ENCODE measurements at regions not wholly inside any gene's neighbourhood (a gene's known extent, or its start where the extent isn't known, plus 50 kb on each side); places are given as distances from the start of the nearest gene placed in this dataset.
A peak's percentile ranks its signal among the peaks of the same experiment; 100 is the strongest.

DNA sequence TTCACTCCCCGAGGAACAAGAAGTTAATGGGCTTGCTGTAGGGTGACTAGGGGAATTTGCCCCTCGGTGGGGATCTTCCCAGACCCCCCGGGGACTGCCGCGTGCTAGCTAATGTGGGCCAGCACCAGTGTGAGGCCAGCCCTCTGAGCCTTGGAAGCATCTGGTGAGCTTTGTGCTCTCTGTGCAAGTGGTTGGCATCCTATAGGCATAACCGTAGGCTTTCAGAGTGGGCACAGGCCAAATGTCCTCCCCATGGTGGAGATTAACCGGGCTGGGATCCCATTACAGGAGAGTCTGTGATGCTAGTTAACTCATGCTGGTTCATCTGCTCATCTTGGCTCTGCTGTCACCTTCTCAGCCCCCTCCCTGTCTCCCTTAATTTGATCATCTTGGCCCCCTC lies 125.7 kb downstream of the TRIM29 start:
- no peak for DNase-seq

DNA sequence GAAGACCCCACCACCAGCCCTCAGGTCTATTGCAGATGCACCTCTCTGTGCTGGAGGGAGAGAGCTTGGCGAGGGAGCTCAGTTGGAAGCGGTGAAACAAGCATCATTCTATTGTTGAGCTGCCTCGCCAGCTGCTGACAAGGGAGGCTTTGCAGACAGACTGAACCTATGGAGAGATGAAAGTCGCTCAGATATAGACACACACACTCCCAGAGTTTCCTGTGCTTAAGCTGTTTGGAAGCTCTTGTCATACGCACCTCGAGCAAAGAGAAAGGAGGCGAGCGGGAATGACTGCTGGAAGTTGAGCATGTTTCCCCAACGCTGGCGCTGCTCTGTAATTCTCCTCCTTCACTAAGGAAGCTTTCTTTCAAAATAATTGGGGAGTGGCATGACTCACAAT lies 126.1 kb downstream of the TRIM29 start:
- no peak for DNase-seq

DNA sequence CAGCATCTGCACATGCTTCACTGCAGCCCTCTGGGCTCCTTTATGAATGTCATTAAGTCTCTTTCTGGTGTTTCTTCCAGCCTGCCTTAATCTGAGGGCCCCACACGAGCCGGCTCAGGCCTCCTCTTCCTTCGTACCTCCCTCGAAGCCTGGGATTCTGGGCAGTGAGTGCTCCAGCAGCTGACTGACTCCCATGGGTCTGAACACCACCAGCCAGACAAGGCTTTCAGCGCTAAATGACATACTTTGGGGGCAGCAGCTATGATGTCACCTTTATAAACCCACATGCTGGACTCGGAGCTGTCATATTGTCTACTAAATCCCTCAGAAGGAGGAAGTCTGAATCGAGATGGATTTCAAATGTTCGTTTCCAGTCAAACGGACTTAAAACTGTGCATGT lies 127.1 kb downstream of the TRIM29 start:
- no peak for DNase-seq

DNA sequence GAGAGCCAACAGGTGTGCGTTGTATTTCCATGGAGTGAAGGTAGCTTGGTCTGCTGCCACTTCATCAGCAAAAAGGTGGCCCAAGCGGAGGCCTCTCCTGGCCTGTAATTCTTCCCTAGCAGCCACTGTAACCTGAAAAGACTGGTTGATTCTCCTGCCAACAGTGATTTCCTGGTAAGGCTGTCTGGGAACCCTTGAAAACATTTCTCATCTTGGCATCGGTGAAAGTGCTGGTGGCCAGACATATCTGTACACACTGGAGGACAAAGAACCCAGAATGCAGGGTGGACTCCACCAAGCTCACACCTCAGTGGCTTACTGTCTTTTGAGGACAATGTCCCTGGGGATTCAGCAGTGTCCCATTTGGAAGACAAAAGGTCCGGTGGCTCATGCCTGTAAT lies 128.0 kb downstream of the TRIM29 start:
- no peak for DNase-seq

DNA sequence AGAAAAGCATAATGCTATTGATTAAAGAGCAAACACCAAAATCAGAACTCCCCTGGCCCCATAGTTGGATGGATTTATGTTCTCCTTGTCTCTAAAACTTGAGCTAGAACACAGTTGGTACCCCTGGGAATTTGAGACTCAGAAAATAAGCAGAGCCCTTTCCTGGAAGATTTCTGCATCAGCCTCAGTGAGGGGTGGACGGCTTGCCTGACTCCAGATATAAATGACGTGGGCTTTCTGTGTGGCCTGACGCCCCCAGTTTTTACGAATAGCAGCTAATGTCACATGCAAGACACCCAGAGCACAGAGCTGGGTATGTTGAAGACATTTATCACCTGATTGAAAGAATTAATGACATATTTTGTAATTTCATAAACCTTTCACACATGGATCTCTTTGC lies 130.8 kb downstream of the TRIM29 start:
- no peak for DNase-seq

DNA sequence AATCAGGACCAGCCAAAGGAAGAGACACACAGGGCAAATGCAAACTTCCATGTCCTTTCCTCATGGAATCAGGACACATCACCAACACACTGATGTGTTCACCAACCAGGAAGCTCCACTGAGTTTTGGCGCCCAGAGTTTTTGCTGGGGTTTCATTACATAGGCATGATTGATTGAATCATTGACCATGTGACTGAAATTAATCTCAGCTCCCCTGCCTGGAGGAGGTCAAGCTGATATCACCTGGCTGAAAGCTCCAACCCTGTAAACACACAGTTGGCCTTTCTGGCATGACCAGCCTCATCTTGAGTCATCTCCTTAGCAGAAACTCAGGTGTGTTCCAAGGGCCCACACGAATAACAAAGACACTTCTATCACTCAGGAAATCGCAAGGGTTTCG lies 133.2 kb downstream of the TRIM29 start:
- DNase-seq: no peak

DNA sequence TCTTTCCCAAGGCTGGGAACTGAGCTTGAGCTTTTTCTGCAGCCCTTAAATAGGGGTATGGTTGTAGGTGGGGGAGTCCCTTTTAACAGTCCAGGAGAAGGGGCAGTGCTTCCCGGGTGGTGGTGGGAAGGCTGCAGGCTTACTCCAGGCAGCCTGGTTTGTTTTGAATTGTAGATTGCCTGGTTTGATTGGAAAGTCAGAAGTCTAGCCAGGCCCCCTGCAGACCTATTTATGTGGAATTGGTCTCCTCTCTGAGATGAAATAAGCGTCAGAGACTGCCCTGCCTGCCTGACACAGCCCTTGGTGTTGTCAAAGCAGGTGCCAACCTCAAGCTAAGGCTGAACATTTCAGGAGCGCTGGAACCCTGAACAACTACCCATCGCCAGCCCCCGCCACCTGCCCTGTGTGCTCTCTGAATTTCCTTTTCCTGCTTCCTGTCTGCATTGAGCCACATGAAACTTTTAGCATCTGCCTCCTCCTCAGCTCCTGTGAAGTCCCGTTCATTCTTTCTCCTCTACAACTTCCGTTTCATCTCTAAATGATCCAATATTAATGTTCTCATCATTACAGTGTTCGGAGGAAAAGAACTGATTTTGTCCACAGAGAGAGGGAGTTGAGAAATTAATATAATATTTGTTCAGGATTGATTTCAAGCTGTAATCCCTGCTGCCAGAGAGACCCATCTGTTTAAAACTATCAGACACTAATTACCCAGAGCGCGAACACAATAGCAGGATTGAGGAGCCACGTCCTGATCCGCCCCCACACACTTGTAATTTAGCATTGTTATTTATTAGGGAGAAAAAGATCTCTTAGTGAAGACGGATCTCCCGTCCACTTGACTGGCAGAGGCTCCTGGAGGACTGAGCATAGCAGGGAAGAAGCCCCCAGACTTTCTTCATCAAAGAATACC lies 136.5 kb downstream of the TRIM29 start:
- peak; percentile 84 for DNase-seq

DNA sequence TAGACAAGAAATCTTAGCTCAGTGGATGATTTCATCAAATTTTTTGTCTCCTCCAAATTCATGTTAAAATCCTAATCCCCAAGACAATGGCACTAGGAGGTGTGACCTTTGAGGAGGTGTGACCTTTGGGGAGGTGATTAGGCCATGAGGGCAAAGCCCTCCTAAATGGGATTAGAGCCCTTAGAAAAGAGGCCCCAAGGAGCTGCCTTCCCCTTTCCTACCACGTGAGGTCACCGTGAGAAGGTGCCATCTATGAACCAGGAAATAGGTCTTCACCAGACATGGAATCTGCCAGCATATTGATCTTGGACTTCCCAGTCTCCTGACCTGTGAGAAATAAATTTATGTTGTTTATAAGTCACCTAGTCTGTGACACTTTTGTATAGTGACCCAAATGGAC lies 138.7 kb downstream of the TRIM29 start:
- DNase-seq: no peak

DNA sequence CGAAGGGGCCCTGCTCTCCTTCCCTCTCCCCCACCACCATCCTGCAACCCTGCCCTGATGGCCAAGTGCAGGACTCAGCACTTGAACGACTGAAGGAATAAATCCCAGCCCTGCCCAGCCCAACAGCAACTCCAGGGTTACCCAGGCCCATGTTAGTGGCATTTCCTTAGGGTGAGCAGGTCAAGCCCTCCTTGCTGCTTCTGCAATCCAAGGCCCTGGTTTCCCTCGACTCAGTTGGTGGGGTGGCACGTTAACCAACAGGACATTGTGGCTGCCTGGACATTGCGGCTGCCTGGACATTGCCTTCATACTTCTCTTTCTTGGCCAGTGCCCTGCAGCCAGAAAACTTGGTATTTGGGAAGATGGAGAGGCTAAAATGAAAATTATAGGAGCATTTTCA lies 141.4 kb downstream of the TRIM29 start:
- DNase-seq: no peak

DNA sequence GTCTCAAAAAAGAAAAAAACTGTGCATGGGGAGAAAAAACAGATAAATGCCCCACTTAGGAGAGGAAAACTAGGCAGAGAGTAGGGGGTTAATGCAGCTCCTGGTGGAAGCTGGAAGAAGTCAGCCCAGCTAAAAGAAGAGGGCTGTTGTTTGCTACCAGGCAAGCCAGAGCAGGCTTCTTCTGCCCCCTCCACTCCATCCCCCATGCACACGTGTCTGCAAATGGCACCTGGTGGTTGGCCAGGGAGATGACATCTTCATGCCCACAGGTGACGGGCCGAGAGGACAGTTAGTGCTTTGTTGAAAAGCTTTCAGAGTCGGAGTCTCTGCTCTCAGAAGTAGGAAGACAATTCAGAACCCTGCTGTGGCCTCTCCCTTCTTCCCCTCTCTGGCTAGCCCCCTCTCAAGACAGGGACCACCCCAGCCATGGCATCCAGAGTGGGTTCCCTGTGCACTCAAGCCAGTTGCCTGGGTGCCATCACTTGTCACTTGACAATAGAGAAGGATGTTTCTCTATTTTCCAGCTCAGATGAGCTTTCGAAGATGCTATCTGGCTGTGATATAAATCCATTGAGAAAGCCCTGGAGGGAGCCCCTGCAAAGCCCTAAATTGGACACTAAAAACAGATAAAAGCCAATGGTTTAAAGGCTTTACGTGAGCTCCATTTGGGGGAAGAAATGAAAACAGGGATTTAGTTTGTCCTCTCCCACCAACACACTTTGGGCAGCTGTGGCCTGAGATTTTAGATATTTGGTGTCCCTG lies 142.0 kb downstream of the TRIM29 start:
- no peak for DNase-seq

DNA sequence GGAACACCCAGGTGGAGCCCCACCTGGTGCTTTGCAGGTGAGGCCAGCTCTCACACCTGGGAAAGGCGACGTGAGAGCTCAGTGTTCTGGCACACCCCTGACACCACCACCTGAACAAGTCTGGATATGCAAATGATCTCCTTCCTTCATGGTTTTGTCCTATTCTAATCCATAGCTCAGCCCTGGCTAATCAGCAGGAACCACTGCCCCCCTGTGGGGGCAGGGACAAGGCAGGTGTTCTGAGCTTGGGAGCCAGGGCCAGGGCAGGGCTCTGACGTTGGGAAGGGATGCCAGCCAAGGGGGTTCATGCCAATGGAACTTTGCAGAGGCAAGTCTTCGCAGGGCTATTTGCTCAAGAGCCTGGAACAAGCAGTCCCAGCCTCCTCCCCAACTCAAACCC lies 144.2 kb downstream of the TRIM29 start:
- DNase-seq: no peak

DNA sequence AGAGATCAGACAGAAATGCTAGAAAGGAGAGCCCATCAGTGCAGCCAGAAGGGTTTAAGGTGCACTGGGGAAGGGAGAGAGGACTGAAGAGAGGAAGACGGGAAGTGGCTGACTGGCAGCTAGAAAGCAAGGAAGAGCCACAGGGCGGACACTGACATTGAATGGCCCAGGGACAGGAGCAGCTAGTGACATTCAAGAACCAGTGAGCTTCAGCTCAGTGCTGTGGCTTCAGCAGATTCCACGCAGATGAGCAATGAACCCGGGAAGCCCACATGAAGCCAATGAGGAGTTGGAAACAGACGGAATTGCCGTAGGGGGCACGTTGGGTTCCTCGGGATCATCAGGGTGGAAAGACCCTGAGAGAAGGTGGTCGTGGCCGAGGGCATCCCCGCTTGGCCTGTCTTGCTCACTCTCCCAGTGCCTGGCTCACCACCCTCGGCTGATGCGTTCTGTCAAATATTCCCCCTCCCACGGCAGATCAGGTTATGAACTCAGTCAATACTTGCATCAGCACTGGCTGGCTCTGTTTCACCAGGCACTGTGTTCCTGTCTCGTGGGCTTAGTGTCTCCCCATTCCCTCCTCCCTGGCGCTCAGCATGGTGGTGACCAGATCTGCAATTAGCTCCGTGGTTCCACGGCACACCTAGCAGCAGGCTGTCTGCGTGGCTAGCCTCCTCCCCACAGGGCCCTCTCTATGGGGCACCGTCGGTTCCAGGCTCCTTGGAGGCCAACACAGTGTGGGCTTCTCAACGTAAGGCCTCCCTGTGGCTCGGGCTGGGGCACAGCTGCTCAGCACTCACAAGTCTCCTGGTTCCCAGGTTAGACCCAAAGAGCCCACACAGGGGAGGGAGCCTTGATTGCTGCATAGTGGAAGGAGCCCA lies 145.5 kb downstream of the TRIM29 start:
- DNase-seq: no peak

DNA sequence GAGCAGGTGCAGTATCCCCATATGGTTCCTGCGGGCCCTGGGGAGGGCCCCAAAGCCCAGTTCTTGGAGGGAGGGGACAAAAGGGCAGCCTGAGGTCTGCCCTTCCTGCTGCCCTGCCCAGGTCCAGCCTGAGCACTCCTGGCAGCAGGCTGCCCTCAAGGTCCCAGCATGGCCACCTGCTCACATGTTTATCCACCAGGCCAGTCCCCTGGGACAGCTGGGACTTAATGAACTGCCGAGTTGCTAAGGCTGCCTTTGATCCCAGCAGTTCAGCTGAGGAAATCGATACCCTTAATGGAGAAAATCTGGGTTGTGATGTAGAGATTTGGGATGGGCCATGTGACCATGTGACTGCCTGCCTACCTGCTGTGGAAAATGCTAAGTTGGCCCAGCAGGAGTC lies 146.2 kb downstream of the TRIM29 start:
- no peak for DNase-seq

DNA sequence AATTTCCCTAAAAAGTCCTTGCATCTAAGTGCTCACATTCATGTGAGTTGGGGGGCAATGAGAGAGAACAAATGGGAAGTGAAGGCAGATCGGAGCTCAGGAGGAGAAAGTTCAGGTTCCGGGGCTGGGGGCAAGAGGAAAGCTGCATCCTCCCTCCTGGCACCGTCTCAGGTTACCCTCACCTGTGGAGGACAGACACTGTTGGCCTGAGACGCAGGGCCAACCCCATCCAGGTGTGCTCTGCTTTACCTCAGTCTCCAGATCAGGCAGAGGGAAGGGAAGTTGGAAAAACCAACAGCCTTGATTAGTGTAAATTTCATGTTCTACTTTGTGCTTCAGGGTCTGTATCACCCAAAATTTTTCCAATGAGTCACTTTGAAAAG lies 146.9 kb downstream of the TRIM29 start:
- no peak for DNase-seq

DNA sequence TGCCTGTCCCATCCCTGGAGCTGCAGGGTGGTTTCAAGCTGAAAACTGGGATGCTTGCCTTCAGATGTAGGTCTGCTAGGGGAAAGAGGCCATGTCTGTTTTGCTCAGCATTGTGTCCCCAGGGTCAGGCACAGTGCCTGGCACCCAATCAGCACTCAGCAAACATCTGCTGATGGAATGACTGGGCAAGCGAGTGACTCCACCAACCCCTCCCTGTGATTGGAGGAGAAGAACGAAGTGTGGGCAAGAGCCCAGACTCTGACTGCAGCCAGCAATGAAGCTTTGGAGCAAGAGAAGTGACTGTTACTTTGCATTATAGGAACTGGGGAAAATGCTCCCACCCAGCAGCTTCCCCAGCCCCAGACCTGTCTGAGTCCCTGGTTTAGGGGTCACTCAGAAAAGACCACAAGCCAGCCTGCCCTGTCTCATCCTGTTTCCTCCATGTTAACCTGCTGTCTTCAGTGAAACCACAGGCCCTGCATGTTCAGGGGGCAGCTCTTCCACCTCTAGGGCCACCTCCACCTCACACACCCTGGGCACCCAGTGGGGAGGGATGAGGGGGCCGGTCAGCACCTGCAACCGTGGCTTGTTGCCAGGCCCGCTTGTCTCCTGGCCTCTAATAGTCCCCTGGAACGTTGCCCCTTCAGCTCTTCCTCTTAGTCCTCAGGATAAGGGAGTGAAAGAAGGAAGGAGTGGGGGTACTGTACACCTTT lies 147.4 kb downstream of the TRIM29 start:
- no peak for DNase-seq

DNA sequence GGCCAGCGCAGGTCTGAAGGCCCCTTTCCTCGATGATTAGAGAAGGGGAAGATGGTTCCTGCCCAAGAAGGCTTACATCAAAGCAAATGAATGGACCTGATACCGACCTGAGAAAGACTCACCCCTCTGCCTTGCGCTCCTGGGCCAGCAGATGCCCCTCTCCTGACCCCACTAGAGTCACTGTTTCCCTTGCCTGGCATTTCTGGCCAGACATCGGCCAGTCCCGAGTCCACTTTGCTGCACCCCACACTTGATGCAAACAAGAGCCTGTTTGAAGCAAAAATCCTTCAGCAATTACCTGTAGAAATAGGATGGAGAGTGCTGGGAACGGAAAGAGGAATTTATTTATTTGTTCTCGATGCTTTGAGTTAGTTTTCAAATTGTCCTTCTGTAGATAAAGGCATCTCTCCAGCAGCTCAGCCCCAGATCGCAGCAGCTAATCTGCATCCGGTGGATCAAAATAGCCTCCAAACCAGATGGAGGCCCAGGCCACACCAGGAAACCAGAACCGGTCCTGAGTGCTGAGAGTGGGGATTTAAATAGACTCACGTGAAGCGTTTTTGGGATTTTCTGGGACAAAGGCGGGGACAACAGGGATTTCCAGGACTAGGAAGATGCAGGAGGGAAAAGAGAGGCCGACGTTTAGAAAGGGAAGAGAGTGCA lies 148.6 kb downstream of the TRIM29 start:
- no peak for DNase-seq

DNA sequence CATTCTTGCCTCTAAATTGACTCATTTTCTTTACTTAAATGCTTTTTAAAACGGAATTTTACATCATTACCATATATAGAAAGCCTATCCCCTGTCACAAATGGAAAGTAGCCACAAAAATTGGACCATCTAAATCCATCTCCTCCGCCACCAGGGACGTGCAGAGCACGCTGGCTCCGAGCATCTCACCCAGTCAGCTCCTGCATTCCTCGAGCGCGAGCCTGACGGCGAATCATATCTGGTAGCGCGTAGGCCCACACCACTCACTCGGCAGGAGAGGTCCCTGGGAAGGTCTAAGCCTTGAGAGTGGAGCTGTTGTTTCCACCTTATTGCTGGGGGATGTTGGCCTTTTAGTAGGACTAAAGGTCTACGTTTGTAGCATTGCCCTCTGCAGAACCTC lies 152.4 kb downstream of the TRIM29 start:
- DNase-seq: no peak

DNA sequence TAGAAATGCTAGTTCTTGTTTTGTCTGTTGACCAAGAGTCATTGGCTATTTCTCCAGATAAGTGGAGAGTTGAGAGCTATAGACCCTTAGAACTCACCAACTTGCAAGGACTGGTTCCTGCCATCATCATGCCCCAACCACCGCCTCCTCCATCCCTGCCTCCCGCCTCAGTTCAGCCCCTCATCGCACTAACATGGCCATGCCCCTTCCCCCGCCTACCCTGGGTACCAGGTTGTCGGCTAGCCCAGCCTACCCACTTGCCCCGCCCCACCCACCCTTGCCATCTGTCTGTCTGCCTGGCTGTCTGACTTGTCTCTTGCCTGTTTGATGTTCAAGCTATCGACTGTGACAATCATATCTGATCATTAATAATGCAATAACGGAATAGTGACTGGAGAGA lies 154.1 kb downstream of the TRIM29 start:
- DNase-seq: no peak

DNA sequence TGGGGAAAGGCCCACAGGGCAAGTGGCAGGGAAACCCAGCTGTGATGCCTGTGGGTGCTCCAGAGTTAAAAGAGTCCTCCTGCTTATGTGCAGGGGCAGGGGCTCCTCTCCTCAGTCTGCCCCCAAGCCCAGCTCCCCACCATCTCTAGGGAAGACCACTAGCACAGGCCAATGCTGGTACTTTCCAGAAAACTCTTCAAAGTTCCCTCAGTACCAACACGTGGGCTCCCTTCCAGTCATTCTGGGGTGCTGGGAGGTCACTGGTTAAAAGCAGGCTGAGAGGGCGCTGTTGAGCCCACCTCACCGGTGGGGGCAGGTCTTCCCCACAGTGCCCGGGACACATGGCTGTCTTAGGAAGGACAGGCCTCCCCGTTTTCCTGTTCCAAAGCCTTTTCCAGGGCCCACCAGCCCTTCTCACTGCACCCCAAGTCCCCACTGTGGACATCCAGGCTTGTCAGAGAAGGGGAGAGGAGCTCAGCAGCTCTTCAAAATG lies 154.6 kb downstream of the TRIM29 start:
- no peak for DNase-seq

DNA sequence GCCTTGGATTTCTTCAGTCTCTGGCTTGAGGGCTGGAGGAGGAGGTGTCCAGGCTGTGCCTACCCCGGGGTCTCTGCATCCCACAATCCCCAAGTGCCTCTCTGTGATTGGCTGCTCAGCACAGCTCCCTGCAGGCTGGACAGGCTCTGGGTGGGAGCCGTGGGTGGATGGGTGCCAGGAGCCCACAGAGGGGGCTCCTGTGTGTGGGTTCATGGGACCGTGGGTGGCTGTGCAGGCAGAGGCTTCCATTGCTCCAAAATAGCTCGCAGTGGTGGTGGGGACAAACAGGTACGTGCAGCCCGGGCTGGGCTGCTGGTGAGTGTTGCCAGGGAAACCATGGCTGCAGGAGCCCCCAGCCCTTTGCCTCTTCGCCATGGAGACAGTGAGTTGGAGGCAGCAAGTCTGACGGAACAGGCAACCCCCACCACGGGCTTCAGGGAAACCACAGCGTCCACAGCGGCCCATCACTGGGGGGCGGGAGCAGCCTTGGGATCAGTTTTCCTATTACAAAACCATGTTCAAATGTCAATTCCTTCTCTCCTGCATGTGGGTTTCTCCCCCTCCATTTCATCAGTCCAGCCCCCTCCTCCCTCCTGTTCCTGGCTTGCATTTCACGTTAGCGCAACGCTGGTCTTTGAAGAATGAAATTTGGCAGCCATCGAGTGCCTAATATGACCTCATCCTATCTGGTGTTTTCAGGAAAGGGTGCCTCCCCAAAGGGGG lies 155.2 kb downstream of the TRIM29 start:
- DNase-seq: no peak

DNA sequence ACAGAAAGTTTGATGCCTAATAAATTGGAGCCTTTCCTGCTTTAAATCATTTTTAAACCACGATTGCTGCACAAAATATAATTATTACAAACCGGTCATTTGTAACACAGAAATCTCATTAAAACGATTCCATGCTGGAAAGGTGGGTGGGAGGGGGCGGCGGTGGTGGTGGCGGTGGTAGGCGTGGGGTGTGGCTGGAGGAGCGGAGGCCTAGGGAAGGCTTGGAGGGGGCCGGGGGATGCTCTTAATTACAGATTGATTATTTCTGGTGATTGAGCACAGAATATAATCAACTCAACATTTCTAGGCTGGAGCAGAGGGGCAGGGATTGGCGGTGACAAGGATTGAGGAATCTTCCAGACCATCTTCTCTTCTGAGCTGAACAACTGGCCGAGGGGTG lies 157.5 kb downstream of the TRIM29 start:
- no peak for DNase-seq

Data from NCI-H1417 treated with DMSO at 0.1 percent for 48 hours (cell line).